ENCODE measurements at regions not wholly inside any gene's neighbourhood (a gene's known extent, or its start where the extent isn't known, plus 50 kb on each side); places are given as distances from the start of the nearest gene placed in this dataset.
"Not testable (repeated sequence)": the region's sequence is repeated elsewhere in the genome, so short reads cannot be mapped to it uniquely, and the experiment has no call there.

DNA sequence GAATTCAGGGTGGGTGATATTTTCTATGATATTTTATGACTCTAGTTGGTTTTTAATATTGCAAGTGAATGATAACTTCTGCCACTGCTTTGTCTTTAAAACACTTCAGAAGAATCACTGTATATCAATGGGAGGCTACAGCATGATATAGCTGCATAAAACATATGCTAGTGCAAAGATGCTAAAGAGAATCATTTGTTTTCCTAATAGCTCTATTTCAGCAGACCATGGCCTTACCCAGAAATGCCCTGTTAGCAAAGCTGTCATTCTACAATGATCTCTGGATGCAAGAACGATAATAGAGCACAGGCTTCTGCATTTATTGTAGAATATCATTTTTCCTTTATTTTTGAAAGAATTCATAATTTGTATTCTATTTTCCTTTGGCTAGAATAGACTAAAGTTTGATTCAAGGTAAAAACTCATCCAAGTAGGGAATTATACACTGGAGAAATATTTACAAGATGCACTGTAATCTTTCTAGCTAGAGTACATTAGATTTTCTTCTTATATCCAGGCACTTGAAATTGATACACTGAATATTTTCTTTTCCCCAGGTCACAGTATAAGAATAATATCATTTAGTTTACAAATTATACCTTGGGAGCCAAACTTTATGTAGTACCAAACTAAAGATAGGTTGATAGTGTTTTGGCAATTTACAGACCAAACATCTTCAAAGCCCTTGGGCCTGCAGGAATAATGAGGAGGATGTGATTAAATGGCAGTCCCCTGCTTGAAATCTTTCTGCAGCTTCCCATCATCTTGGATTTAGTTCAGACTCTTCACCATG lies 252.6 kb upstream of the LINC00305 start:
- no peaks in the 10 kb centered on the region for H3K36me3 ChIP-seq (replicated peaks; ENCODE audit: control insufficient read depth, insufficient read depth, low read length)
- H3K27me3 ChIP-seq (ENCODE audit: control insufficient read depth, insufficient read depth, low read length) = no peaks in the 10 kb centered on the region
- no peak overlapping the region for H3K4me3 ChIP-seq (ENCODE audit: insufficient read depth, low read depth, low read length)
- no peak for DNase-seq

DNA sequence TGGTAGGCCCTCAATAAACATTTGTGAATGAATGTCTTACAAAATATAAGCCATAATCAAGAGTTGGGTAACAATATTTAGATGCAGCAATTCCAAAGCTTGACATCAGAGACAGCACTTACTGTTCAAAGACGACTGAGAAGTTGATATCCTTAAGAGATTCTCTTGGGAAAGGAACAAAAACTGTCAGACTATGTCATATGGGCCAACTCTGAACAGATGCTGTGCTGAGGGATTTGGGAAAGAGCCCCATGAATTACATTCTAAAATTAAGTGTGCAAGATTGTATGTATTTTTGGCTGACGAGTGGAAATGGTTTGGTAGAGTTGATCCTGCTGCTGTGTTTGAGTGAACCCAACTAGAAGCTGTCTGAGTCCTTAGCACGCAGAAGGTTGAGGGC lies 250.7 kb upstream of the LINC00305 start:
- Histone ChIP-seq H3K27me3 (ENCODE audit: control insufficient read depth, insufficient read depth, low read length) (no peaks in the 10 kb centered on the region), H3K4me3 (ENCODE audit: insufficient read depth, low read depth, low read length) (no peak overlapping the region), H3K36me3 (replicated peaks; ENCODE audit: control insufficient read depth, insufficient read depth, low read length) (no peaks in the 10 kb centered on the region)
- no peak for DNase-seq

DNA sequence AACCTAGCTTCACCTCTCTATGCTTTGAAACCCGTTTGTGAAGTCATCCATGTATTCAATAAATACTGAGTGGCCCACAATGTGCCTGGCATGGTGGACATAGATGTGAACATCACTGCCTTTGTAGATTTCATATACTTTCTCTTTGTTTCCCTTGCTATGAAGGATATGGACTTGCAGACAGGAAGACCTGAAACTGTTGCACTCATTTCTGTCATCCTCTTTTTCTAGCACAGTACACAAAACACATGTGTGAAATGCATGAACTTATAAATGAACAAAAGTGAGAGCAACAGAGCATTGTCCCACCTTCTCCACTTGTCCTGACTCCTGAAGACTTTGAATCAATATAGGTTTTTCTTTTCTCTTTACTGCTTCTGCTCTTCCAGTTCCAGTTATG lies 249.4 kb upstream of the LINC00305 start:
- H3K4me3 ChIP-seq (ENCODE audit: insufficient read depth, low read depth, low read length) = no peak overlapping the region
- no peak for DNase-seq
- H3K36me3 ChIP-seq (replicated peaks; ENCODE audit: control insufficient read depth, insufficient read depth, low read length) = no peaks in the 10 kb centered on the region
- H3K27me3 ChIP-seq (ENCODE audit: control insufficient read depth, insufficient read depth, low read length) = no peaks in the 10 kb centered on the region

DNA sequence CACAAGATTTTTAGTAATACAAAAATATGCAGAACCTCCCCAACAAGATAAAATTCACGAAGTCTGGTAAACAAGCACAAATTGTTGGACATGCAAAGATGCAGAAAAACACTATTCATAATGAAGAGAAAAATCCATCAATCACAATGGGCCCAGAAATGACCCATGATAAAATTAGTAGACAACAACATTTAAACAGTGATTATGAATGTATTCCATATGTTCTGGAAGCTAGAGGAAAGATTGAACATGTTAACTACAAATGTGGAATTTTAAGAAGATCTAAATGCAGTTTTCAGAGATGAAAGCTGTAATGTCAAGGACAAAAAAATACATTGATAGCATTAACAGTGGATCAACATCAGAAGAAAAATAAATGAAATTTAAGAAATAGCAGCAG lies 243.3 kb upstream of the LINC00305 start:
- no peaks in the 10 kb centered on the region for H3K27me3 ChIP-seq (ENCODE audit: control insufficient read depth, insufficient read depth, low read length)
- H3K4me3 ChIP-seq (ENCODE audit: insufficient read depth, low read depth, low read length) = no peak overlapping the region
- H3K36me3 ChIP-seq (replicated peaks; ENCODE audit: control insufficient read depth, insufficient read depth, low read length) = no peaks in the 10 kb centered on the region
- DNase-seq = no peak

DNA sequence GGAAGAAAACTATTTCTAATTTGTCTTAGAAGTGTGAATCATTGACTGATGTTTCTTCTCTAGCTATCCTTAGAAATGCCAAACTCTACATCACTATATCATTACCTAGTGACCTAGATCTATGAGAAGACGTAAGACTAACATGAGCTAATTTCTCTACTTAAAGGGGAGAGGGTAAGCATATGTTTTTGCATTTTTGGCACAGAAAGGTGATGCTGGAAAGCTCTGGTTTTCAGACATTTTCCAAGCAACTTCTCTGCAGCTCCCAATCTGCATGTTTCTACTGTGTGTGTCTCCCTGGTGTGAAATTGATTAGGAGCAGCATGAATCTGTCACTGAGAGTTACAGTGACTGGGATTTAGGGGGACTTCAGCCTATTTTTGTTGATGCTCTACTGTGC lies 235.2 kb upstream of the LINC00305 start:
- H3K36me3 ChIP-seq (replicated peaks; ENCODE audit: control insufficient read depth, insufficient read depth, low read length) = no peaks in the 10 kb centered on the region
- H3K27me3 ChIP-seq (ENCODE audit: control insufficient read depth, insufficient read depth, low read length) = no peaks in the 10 kb centered on the region
- no peak for DNase-seq
- no peak overlapping the region for H3K4me3 ChIP-seq (ENCODE audit: insufficient read depth, low read depth, low read length)

DNA sequence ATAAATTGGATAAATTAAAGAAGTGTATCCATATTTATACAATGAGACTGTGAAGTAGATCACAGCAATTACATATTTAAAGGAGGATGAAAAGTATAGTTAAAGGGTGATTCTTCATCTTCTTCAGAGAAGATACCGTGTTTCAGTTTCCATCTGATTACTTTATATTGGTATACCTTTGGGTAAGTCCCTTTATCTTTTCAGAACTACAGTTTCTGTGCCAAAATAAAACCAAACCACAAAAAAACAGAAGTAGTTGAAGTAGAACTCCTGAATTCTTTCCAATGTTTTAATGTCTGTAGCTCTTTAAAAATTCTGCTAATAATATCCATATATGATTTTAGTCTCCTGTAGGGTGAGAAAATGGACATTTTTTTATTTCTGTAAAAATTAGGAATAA lies 231.2 kb upstream of the LINC00305 start:
- Histone ChIP-seq H3K36me3 (replicated peaks; ENCODE audit: control insufficient read depth, insufficient read depth, low read length) (no peaks in the 10 kb centered on the region), H3K27me3 (ENCODE audit: control insufficient read depth, insufficient read depth, low read length) (no peaks in the 10 kb centered on the region), H3K4me3 (ENCODE audit: insufficient read depth, low read depth, low read length) (no peak overlapping the region)
- DNase-seq = no peak

DNA sequence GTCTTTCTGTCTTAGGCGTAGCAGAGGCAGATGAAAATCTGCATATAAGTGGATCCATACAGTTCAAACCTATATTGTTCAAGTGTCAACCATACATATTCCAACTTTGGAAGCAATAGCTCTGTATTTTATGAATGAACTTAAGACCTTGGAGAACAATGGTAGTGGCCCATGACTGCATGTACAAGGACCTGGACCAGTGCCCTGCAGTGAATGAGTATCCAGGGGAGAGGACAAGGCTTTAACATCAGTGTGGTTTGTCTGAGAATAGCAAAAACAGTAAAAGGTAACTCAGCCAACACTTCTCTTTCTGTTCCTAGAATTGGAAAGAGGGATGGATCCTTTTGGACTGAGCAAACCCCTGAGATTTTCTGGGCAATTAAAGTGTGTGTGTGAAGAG lies 230.8 kb upstream of the LINC00305 start:
- DNase-seq = no peak
- Histone ChIP-seq H3K36me3 (replicated peaks; ENCODE audit: control insufficient read depth, insufficient read depth, low read length) (no peaks in the 10 kb centered on the region), H3K4me3 (ENCODE audit: insufficient read depth, low read depth, low read length) (no peak overlapping the region), H3K27me3 (ENCODE audit: control insufficient read depth, insufficient read depth, low read length) (no peaks in the 10 kb centered on the region)

DNA sequence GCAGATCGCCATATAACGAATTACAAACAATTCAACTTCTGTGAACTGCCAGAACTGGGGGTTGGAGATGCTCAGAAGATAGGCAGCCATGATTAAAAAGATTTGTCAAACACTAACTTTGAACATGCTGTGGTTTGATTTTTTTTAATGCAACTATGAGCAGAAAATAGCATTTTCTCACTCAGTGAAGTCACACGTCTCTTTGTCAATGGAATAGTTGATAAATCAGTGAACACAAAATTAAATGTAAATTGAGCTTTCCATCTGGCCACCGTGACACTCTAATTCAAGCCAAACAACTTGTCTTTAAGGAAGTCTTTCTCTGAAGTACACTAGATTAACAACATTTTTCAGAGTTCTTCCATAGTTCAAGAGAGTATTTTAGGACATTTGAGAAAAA lies 228.6 kb upstream of the LINC00305 start:
- Histone ChIP-seq H3K36me3 (replicated peaks; ENCODE audit: control insufficient read depth, insufficient read depth, low read length) (no peaks in the 10 kb centered on the region), H3K4me3 (ENCODE audit: insufficient read depth, low read depth, low read length) (no peak overlapping the region), H3K27me3 (ENCODE audit: control insufficient read depth, insufficient read depth, low read length) (no peaks in the 10 kb centered on the region)
- no peak for DNase-seq

DNA sequence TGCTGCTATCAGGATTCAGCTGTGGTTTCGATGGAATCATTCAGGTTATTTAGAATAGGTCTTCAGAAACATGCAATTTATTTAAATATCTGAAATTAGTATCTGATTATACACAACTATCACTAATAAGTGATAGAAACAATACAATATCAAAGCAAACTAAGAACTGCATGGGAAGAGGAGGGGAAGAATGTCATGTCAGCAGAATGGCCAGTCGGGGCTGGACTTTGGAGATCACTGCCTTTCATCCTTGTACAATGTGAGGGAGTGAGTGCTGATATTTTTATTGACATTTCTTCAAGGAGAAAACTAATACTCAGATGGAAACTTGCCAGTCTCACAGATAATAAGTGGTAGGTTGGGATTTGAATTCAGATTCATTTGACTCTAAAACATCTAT lies 224.0 kb upstream of the LINC00305 start:
- Histone ChIP-seq H3K36me3 (replicated peaks; ENCODE audit: control insufficient read depth, insufficient read depth, low read length) (no peaks in the 10 kb centered on the region), H3K4me3 (ENCODE audit: insufficient read depth, low read depth, low read length) (no peak overlapping the region), H3K27me3 (ENCODE audit: control insufficient read depth, insufficient read depth, low read length) (no peaks in the 10 kb centered on the region)
- no peak for DNase-seq

DNA sequence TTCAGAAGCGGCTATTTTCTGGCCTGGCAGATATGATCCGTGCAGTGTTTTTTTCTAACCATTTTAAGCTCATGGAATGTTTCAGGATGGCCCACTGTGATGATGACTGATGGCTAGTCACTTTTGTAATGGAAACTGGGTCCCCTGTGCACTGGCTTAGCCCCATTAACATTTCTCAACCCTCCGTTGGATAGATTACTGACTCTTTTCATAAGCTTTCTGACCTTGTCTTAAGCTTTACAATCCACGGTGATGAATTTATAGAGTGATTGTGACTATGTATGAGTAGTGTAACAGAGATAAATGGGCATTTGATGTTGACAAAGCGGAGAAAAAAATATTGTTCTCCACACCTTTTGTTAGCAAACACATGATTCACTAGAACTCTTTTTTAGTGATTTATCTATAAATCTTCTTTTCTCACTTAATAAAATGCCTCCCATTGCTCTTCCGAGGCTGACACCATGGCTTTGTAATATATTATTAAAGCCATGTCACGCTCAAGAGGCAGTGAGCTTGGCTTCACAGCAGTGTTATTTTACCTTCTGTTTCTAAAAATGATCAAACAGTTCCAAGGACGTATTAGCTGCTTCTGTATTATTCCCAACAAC lies 221.0 kb upstream of the LINC00305 start:
- not testable (repeated sequence) for DNase-seq; H3K36me3 ChIP-seq (replicated peaks; ENCODE audit: control insufficient read depth, insufficient read depth, low read length); H3K27me3 ChIP-seq (ENCODE audit: control insufficient read depth, insufficient read depth, low read length); H3K4me3 ChIP-seq (ENCODE audit: insufficient read depth, low read depth, low read length)

DNA sequence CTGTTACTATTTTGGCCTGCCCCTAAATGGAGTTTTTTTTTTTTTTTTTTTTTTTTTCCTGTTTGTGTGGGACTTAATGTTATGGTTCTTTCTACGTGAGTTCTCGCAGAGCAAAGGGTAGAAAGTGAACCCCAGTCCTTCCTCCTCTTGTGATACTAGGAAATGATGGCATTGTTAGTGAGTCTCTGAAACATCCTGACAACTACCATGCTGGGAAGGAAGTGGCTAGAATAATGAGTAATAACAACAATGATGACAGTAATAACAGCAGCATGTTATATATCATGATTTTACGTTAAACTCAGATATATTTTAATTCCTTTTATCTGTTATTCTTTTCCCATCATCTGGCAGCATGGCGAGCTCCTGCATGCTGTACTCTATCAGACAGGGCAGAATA lies 216.2 kb upstream of the LINC00305 start:
- no peak overlapping the region for H3K4me3 ChIP-seq (ENCODE audit: insufficient read depth, low read depth, low read length)
- DNase-seq = no peak

DNA sequence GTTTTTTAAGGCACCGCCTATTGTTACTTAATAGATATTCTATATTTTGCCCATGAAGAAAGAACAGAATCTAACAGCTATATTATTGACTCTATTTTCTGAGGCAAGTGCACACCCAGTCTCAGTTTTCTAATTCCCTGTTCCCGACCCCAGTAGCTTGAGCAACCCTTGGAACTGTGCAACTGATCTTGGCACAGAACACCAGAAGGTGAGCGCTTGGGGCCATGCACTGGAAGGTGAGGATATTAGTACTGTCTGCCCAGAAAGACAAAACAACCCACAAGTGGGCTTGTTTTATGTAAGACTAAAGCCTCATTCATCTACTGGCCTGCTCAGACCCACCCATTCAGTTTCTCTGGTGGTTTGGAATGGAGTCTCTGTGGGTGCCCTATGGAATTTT lies 188.8 kb upstream of the LINC00305 start:
- Histone ChIP-seq H3K36me3 (replicated peaks; ENCODE audit: control insufficient read depth, insufficient read depth, low read length) (no peaks in the 10 kb centered on the region), H3K27me3 (ENCODE audit: control insufficient read depth, insufficient read depth, low read length) (no peaks in the 10 kb centered on the region), H3K4me3 (ENCODE audit: insufficient read depth, low read depth, low read length) (no peak overlapping the region)
- no peak for DNase-seq

More for the DNA sequence above, 216.2 kb upstream of the LINC00305 start:
- H3K27me3 ChIP-seq (ENCODE audit: control insufficient read depth, insufficient read depth, low read length) = no peaks in the 10 kb centered on the region
- no peaks in the 10 kb centered on the region for H3K36me3 ChIP-seq (replicated peaks; ENCODE audit: control insufficient read depth, insufficient read depth, low read length)

DNA sequence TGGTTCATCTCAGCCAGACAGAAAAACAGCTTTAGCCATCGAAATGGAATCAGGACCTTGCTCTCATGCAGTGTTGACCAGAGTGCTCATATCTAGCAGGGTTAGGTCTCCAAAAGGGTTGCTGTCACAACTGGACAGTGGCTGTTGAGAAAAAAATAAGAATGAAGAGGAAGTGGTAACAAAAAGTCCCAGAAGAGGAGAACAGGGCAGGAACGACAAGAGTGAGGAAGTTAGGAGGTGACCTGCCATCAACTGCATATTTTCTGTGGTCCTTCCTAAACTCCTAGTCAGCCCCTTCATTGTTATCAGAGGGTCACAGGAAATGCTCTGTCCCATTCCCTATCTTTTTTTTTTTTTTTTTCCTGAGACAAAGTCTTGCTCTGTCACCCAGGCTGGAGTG lies 188.1 kb upstream of the LINC00305 start:
- Histone ChIP-seq H3K36me3 (replicated peaks; ENCODE audit: control insufficient read depth, insufficient read depth, low read length) (no peaks in the 10 kb centered on the region), H3K4me3 (ENCODE audit: insufficient read depth, low read depth, low read length) (no peak overlapping the region), H3K27me3 (ENCODE audit: control insufficient read depth, insufficient read depth, low read length) (no peaks in the 10 kb centered on the region)
- no peak for DNase-seq

DNA sequence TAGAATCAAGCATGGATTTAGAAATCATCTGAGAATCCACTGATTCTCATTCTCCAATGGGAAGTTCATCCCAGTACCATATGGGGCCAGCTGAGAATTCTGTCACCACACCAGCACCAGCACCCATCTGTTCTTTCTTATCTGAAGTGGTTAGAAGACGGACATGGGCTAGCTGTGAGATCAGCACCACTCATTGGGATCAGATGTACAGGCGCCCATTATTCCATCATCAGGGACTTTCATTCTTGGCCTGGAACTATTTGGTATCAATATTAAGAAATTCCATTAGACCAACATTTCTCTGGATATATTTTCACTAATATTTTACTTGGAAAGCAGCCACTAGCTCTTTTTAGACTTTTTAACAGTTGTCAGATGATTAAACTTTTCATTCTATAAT lies 185.9 kb upstream of the LINC00305 start:
- H3K4me3 ChIP-seq (ENCODE audit: insufficient read depth, low read depth, low read length) = no peak overlapping the region
- H3K27me3 ChIP-seq (ENCODE audit: control insufficient read depth, insufficient read depth, low read length) = no peaks in the 10 kb centered on the region
- no peaks in the 10 kb centered on the region for H3K36me3 ChIP-seq (replicated peaks; ENCODE audit: control insufficient read depth, insufficient read depth, low read length)
- no peak for DNase-seq

DNA sequence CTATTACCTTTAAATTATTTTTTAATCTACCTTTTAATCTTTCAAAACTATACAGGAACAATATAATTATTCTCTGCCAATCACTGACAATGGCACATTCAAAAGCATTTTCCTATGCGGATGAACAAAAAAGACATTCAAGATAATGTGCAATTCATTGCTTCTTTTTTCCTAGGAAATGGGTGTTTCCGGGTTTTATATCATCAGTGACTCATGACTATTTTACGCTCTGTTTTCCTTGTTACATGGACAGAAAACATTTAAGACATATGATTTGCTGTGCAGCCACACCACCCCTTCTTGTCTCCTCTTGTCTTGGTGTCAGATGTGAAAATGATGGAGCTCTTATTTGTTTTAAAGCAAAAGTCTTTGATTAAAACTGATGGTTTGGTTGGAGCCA lies 184.7 kb upstream of the LINC00305 start:
- Histone ChIP-seq H3K36me3 (replicated peaks; ENCODE audit: control insufficient read depth, insufficient read depth, low read length) (no peaks in the 10 kb centered on the region), H3K4me3 (ENCODE audit: insufficient read depth, low read depth, low read length) (no peak overlapping the region), H3K27me3 (ENCODE audit: control insufficient read depth, insufficient read depth, low read length) (no peaks in the 10 kb centered on the region)
- DNase-seq = no peak

Measured in H7 (cell line).